A549 (cell line): ENCODE measurements at regions not wholly inside any gene's neighbourhood (a gene's known extent, or its start where the extent isn't known, plus 50 kb on each side); places are given as distances from the start of the nearest gene placed in this dataset.

Experiments
- CTCF ChIP-seq: fragments of >200 bp; sonication (Bioruptor Twin); formaldehyde crosslinking; IDR thresholded peaks from 3 replicates; pipeline ENCODE4 v1.5.1; 2016
- EP300 ChIP-seq, 2 experiments: fragments of >200 bp; sonication (Bioruptor Twin); formaldehyde crosslinking; IDR thresholded peaks; 2 replicates in 1 of 2; 3 replicates in 1 of 2; pipeline ENCODE4 v1.6.1; 2016 to 2017
- ESRRA ChIP-seq: fragments of 150-350 bp; IDR thresholded peaks from 2 replicates; pipeline ENCODE4 v1.6.1; 2014; ENCODE audit warnings: mild to moderate bottlenecking, low read length, borderline replicate concordance
- FOSL2 ChIP-seq, 2 experiments: fragments of 450-650 bp in 1 of 2; fragments of >200 bp in 1 of 2; sonication (Bioruptor Twin) in 1 of 2; formaldehyde crosslinking; IDR thresholded peaks; 2 replicates each; pipeline versions ENCODE4 v1.5.0 to v1.6.1; 2016 to 2020; ENCODE audit warnings: mild to moderate bottlenecking in 1 of 2, moderate library complexity in 1 of 2
- HOXA7 ChIP-seq: fragments of 250-450 bp; sonication (Bioruptor Pico); IDR thresholded peaks from 2 replicates; pipeline ENCODE4 v1.5.0; 2020; ENCODE audit warnings: mild to moderate bottlenecking, moderate library complexity
- JUN ChIP-seq, 2 experiments: fragments of >200 bp; sonication (Bioruptor Twin); formaldehyde crosslinking; IDR thresholded peaks; 2 replicates in 1 of 2; 3 replicates in 1 of 2; pipeline ENCODE4 v1.6.1; 2016 to 2017
- MAX ChIP-seq: IDR thresholded peaks from 2 replicates; pipeline ENCODE4 v1.6.1; 2012
- MYC ChIP-seq: IDR thresholded peaks from 2 replicates; pipeline ENCODE4 v1.6.1; 2012; ENCODE audit warnings: mild to moderate bottlenecking, inconsistent platforms, low read length, improper control_type of control experiment, borderline replicate concordance
- PBX3 ChIP-seq: IDR thresholded peaks from 2 replicates; pipeline ENCODE4 v1.6.1; 2012
- POLR2A ChIP-seq: IDR thresholded peaks from 2 replicates; pipeline ENCODE4 v1.6.1; 2012; ENCODE audit warnings: mild to moderate bottlenecking, low read length
- RNF2 ChIP-seq: fragments of 200-600 bp; sonication (generic); IDR thresholded peaks from 2 replicates; pipeline ENCODE4 v1.6.1; 2016; ENCODE audit warnings: low read depth, mild to moderate bottlenecking, antibody characterized with exemption, moderate library complexity, borderline replicate concordance
- ZFP36 ChIP-seq: fragments of 450-650 bp; IDR thresholded peaks from 2 replicates; pipeline ENCODE4 v1.6.1; 2014; ENCODE audit warnings: borderline replicate concordance; ENCODE audit not compliant: partially characterized antibody
- ZSCAN20 ChIP-seq: fragments of 250-450 bp; sonication (Bioruptor Pico); IDR thresholded peaks from 2 replicates; pipeline ENCODE4 v1.8.0; 2022; ENCODE audit warnings: mild to moderate bottlenecking, moderate library complexity
- TF ChIP-seq, protein P1 (sequence below): fragments of 450-650 bp; IDR thresholded peaks from 2 replicates; pipeline ENCODE4 v1.6.1; 2014; ENCODE audit warnings: antibody characterized with exemption

GRCh38 chr6:76422511-76423213 is 350.2 kb upstream of the IMPG1 start:
- TF ChIP-seq MAX (no peak), CTCF (no peak), PBX3 (no peak), ZSCAN20 (no peak), POLR2A (no peak), EP300 (IDR thresholded peaks at IDR 0.05) (no peak), HOXA7 (CRISPR knock-in tag) (no peak), ZFP36 (no peak), MYC (no peak), RNF2 (no peak), ESRRA (no peak), FOSL2 (IDR thresholded peaks at IDR 0.05) (no peak), FOSL2 (CRISPR knock-in tag; IDR thresholded peaks at IDR 0.05) (no peak), JUN (IDR thresholded peaks at IDR 0.05) (no peak)
- TF ChIP-seq, protein P1, sequence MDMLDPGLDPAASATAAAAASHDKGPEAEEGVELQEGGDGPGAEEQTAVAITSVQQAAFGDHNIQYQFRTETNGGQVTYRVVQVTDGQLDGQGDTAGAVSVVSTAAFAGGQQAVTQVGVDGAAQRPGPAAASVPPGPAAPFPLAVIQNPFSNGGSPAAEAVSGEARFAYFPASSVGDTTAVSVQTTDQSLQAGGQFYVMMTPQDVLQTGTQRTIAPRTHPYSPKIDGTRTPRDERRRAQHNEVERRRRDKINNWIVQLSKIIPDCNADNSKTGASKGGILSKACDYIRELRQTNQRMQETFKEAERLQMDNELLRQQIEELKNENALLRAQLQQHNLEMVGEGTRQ = no peak
